Testis (tissue), 2 donors: ENCODE measurements at regions not wholly inside any gene's neighbourhood (a gene's known extent, or its start where the extent isn't known, plus 50 kb on each side); places are given as distances from the start of the nearest gene placed in this dataset.

Experiments used
- DNase-seq: peaks from one replicate; pipeline ENCODE4 v3.0.0-alpha.2; 2019
- H3K27ac ChIP-seq, 2 donors: fragments of 200-600 bp; sonication (generic); one replicate each; pipeline ENCODE4 v1.5.1; 2019
- H3K27me3 ChIP-seq: fragments of 200-600 bp; sonication (generic); one replicate; pipeline ENCODE4 v1.5.1; 2019
- H3K36me3 ChIP-seq: fragments of 200-600 bp; sonication (generic); one replicate; pipeline ENCODE4 v1.5.1; 2017; ENCODE audit warnings: low read depth; ENCODE audit errors: missing control alignments
- H3K4me1 ChIP-seq: fragments of 200-600 bp; sonication (generic); one replicate; pipeline ENCODE4 v1.5.1; 2019
- H3K4me3 ChIP-seq, 2 donors: fragments of 200-600 bp; sonication (generic); one replicate each; pipeline ENCODE4 v1.5.1; 2017 to 2019
- H3K9me3 ChIP-seq: fragments of 200-600 bp; sonication (generic); one replicate; pipeline ENCODE4 v1.5.1; 2017
- CTCF ChIP-seq, 3 experiments: fragments of 450-650 bp in 2 of 3; fragments of 200-600 bp in 1 of 3; sonication (generic) in 1 of 3; IDR thresholded peaks; one replicate each; pipeline ENCODE4 v1.5.1; 2016 to 2019; ENCODE audit warnings: antibody characterized with exemption in 3 of 3, mild to moderate bottlenecking in 2 of 3, moderate library complexity in 1 of 3
- POLR2A ChIP-seq: fragments of 450-650 bp; IDR thresholded peaks from one replicate; pipeline ENCODE4 v1.6.1; 2017; ENCODE audit warnings: antibody characterized with exemption, mild to moderate bottlenecking, moderate library complexity
- WGBS, 2 donors: methylation state at CpG; one replicate each; pipeline ENCODE4 v1.1.5; 2018; 5-methylcytosine and 5-hydroxymethylcytosine counted together
- intact Hi-C: fragments of 100-400 bp; cut with DNase I; formaldehyde crosslinking; loops from one replicate; pipeline ENCODE4 v1.15.1; 2023; ENCODE audit warnings: low total_unique reads

- Histone ChIP-seq H3K4me3 (no peak overlapping the region), H3K36me3 (no peaks in the 10 kb centered on the region), H3K9me3 (no peaks in the 10 kb centered on the region), H3K27me3 (no peaks in the 10 kb centered on the region), H3K27ac (no peak overlapping the region), H3K4me1 (no peaks in the 10 kb centered on the region)
- no peak for DNase-seq
- no peak for TF ChIP-seq POLR2A
- no peak for TF ChIP-seq CTCF (IDR thresholded peaks at IDR 0.05)
- intact Hi-C loops = no loop called here
- WGBS, 2 donors = 55 to 64% methylated on average over 9 of the region's 9 CpGs
These were observed 685.8 kb upstream of the API5 start for GRCh38 chr11:42625757-42626665.

- H3K4me1 ChIP-seq = no peaks in the 10 kb centered on the region
- 46 to 58% methylated on average over 2 of the region's 2 CpGs for WGBS, 2 donors
- H3K27ac ChIP-seq = no peak overlapping the region
- H3K4me3 ChIP-seq = no peak overlapping the region
- intact Hi-C loops = no loop called here
- H3K36me3 ChIP-seq = no peaks in the 10 kb centered on the region
- peak; percentile 37 for DNase-seq
- H3K9me3 ChIP-seq = no peaks in the 10 kb centered on the region
- TF ChIP-seq POLR2A = no peak
- no peak for TF ChIP-seq CTCF (IDR thresholded peaks at IDR 0.05)
- no peaks in the 10 kb centered on the region for H3K27me3 ChIP-seq
These were observed 680.5 kb upstream of the API5 start for GRCh38 chr11:42631220-42631843.

GRCh38 chr11:42646959-42647358 is 664.8 kb upstream of the API5 start:
- no peak overlapping the region for H3K4me3 ChIP-seq
- 70 to 83% methylated on average over 1 of the region's 1 CpG for WGBS, 2 donors

GRCh38 chr11:42647993-42648392 is 663.8 kb upstream of the API5 start:
- intact Hi-C loops = no loop called here

More at GRCh38 chr11:42646959-42647358, 664.8 kb upstream of the API5 start:
- intact Hi-C loops = no loop called here
- DNase-seq = no peak
- Histone ChIP-seq H3K27ac (no peak overlapping the region), H3K36me3 (no peaks in the 10 kb centered on the region), H3K4me1 (no peaks in the 10 kb centered on the region), H3K9me3 (no peaks in the 10 kb centered on the region), H3K27me3 (no peaks in the 10 kb centered on the region)
- TF ChIP-seq POLR2A (no peak), CTCF (IDR thresholded peaks at IDR 0.05) (no peak)

More at GRCh38 chr11:42647993-42648392, 663.8 kb upstream of the API5 start:
- WGBS, 2 donors = 65 to 71% methylated on average over 3 of the region's 3 CpGs
- TF ChIP-seq POLR2A = no peak
- TF ChIP-seq CTCF (IDR thresholded peaks at IDR 0.05) = no peak
- Histone ChIP-seq H3K9me3 (no peaks in the 10 kb centered on the region), H3K4me3 (no peak overlapping the region), H3K36me3 (no peaks in the 10 kb centered on the region), H3K27me3 (no peaks in the 10 kb centered on the region), H3K4me1 (no peaks in the 10 kb centered on the region), H3K27ac (no peak overlapping the region)
- DNase-seq = no peak
